Neural cell (in vitro differentiated cells): ENCODE measurements at regions not wholly inside any gene's neighbourhood (a gene's known extent, or its start where the extent isn't known, plus 50 kb on each side); places are given as distances from the start of the nearest gene placed in this dataset.

Experiments used
- EZH2 ChIP-seq: fragments of 200-600, 300-800 bp; shearing (Covaris generic), sonication (generic); IDR thresholded peaks from 2 replicates; pipeline ENCODE4 v1.6.1; 2014; ENCODE audit warnings: antibody characterized with exemption, low read length, borderline replicate concordance, mild to moderate bottlenecking; ENCODE audit not compliant: insufficient read depth, poor library complexity, severe bottlenecking
- POLR2AphosphoS5 ChIP-seq: IDR thresholded peaks from 2 replicates; pipeline ENCODE4 v1.6.1; 2012
- RAD21 ChIP-seq: fragments of 450-650 bp; conservative IDR thresholded peaks from 2 replicates; pipeline ENCODE4 v1.6.1; 2014; ENCODE audit warnings: antibody characterized with exemption, mild to moderate bottlenecking, moderate library complexity
- TF ChIP-seq, protein P1 (sequence below): fragments of 450-650 bp; IDR thresholded peaks from 2 replicates; pipeline ENCODE4 v1.5.1; 2014; ENCODE audit warnings: antibody characterized with exemption, mild to moderate bottlenecking, moderate library complexity; ENCODE audit not compliant: poor library complexity, severe bottlenecking
- TF ChIP-seq, protein P2 (sequence below): IDR thresholded peaks from 2 replicates; pipeline ENCODE4 v1.6.1; 2012; ENCODE audit warnings: borderline replicate concordance

DNA sequence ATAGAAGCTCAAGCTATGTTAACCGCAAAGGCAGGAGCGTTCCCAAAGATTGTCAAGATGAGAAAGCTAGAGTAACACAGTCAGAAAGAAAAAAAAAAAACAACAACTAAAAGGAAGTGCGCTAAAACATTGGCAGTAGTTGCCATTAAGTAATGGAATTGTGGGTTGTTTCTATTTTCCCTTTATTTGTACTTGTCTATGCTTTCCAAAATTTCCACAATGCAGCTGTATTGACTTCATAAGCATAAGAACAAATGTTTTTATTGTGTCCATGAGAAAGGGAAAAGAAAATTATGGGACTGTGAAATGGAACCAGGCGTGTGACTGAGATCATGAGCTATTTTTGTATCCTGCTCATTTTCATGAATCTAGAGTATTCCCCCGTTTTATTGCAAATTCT, 153.4 kb downstream of the TMEM114 start:
- TF ChIP-seq EZH2: no peak
- TF ChIP-seq, protein P1, sequence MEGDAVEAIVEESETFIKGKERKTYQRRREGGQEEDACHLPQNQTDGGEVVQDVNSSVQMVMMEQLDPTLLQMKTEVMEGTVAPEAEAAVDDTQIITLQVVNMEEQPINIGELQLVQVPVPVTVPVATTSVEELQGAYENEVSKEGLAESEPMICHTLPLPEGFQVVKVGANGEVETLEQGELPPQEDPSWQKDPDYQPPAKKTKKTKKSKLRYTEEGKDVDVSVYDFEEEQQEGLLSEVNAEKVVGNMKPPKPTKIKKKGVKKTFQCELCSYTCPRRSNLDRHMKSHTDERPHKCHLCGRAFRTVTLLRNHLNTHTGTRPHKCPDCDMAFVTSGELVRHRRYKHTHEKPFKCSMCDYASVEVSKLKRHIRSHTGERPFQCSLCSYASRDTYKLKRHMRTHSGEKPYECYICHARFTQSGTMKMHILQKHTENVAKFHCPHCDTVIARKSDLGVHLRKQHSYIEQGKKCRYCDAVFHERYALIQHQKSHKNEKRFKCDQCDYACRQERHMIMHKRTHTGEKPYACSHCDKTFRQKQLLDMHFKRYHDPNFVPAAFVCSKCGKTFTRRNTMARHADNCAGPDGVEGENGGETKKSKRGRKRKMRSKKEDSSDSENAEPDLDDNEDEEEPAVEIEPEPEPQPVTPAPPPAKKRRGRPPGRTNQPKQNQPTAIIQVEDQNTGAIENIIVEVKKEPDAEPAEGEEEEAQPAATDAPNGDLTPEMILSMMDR: no peak
- no peak for TF ChIP-seq POLR2AphosphoS5
- no peak for TF ChIP-seq RAD21
- TF ChIP-seq, protein P2, sequence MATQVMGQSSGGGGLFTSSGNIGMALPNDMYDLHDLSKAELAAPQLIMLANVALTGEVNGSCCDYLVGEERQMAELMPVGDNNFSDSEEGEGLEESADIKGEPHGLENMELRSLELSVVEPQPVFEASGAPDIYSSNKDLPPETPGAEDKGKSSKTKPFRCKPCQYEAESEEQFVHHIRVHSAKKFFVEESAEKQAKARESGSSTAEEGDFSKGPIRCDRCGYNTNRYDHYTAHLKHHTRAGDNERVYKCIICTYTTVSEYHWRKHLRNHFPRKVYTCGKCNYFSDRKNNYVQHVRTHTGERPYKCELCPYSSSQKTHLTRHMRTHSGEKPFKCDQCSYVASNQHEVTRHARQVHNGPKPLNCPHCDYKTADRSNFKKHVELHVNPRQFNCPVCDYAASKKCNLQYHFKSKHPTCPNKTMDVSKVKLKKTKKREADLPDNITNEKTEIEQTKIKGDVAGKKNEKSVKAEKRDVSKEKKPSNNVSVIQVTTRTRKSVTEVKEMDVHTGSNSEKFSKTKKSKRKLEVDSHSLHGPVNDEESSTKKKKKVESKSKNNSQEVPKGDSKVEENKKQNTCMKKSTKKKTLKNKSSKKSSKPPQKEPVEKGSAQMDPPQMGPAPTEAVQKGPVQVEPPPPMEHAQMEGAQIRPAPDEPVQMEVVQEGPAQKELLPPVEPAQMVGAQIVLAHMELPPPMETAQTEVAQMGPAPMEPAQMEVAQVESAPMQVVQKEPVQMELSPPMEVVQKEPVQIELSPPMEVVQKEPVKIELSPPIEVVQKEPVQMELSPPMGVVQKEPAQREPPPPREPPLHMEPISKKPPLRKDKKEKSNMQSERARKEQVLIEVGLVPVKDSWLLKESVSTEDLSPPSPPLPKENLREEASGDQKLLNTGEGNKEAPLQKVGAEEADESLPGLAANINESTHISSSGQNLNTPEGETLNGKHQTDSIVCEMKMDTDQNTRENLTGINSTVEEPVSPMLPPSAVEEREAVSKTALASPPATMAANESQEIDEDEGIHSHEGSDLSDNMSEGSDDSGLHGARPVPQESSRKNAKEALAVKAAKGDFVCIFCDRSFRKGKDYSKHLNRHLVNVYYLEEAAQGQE: no peak
